ENCODE measurements at regions not wholly inside any gene's neighbourhood (a gene's known extent, or its start where the extent isn't known, plus 50 kb on each side); places are given as distances from the start of the nearest gene placed in this dataset.

- Histone ChIP-seq H3K4me1 (ENCODE audit: control insufficient read depth in 4 of 4, insufficient read depth in 4 of 4, low read length in 3 of 4) (peaks cover 0 to 20% (median 10%) of the 10 kb centered on the region in 4 donors), H3K27ac (ENCODE audit: low read depth in 1 of 2, low read length in 2 of 2) (no peak overlapping the region), H3K36me3 (ENCODE audit: control insufficient read depth in 4 of 4, insufficient read depth in 3 of 4, low read depth in 1 of 4, low read length in 3 of 4) (no peaks in the 10 kb centered on the region), H3K9me3 (ENCODE audit: control insufficient read depth in 4 of 4, low read length in 3 of 4) (no peaks in the 10 kb centered on the region), H3K4me3 (ENCODE audit: low read depth in 1 of 3, low read length in 3 of 3) (peak overlapping the region in 2 of 3 donors; percentile 68 to 78), H3K9ac (ENCODE audit: low read depth in 1 of 2, low read length in 2 of 2) (peak overlapping the region in 1 of 2 donors; percentile 24), H3K27me3 (ENCODE audit: control insufficient read depth in 4 of 4, insufficient read depth in 4 of 4, low read length in 3 of 4) (no peaks in the 10 kb centered on the region)
- DNase-seq (ENCODE audit: low spot score), result no peak
- no peak for TF ChIP-seq ATF3 (IDR thresholded peaks at IDR 0.05)
- TF ChIP-seq RAD21 (IDR thresholded peaks at IDR 0.05), result no peak
- no peak for TF ChIP-seq YY1 (IDR thresholded peaks at IDR 0.05)
- no peak for TF ChIP-seq NR2F2 (IDR thresholded peaks at IDR 0.05)
- no peak for TF ChIP-seq FOXA2 (IDR thresholded peaks at IDR 0.05)
- 8% methylated on average over 47 of the region's 47 CpGs for WGBS
Measured at GRCh38 chr1:9182784-9183257, 51.8 kb upstream of the H6PD start.

DNA sequence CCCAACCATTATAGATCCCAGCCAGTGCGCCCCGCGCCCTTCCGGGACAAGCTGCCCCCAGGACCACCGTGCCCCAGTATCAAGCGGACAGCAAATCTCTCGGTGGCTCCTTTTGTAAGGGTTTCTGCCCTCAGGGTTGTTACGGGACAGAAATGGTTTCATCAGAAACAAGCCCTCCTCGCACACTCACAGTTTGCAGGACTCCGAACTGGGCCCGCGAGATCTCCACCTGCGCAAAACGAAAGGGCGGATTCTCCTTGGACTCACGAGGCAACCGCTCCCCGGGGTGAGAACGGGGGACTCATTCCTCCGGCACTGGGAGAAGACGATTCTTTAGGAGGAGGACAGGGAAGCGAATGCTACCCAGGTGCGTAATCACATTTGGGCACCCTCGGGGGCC is 51.1 kb upstream of the H6PD start:
- Histone ChIP-seq H3K9me3 (ENCODE audit: control insufficient read depth in 4 of 4, low read length in 3 of 4) (no peaks in the 10 kb centered on the region), H3K36me3 (ENCODE audit: control insufficient read depth in 4 of 4, insufficient read depth in 3 of 4, low read depth in 1 of 4, low read length in 3 of 4) (no peaks in the 10 kb centered on the region), H3K27ac (ENCODE audit: low read depth in 1 of 2, low read length in 2 of 2) (no peak overlapping the region), H3K4me1 (ENCODE audit: control insufficient read depth in 4 of 4, insufficient read depth in 4 of 4, low read length in 3 of 4) (peaks cover 0 to 20% (median 10%) of the 10 kb centered on the region in 4 donors), H3K4me3 (ENCODE audit: low read depth in 1 of 3, low read length in 3 of 3) (no peak overlapping the region), H3K9ac (ENCODE audit: low read depth in 1 of 2, low read length in 2 of 2) (no peak overlapping the region), H3K27me3 (ENCODE audit: control insufficient read depth in 4 of 4, insufficient read depth in 4 of 4, low read length in 3 of 4) (no peaks in the 10 kb centered on the region)
- 63% methylated on average over 24 of the region's 24 CpGs for whole genome bisulfite sequencing
- DNase-seq (ENCODE audit: low spot score), result no peak
- TF ChIP-seq FOXA1 (IDR thresholded peaks at IDR 0.05) (no peak), RAD21 (IDR thresholded peaks at IDR 0.05) (no peak), HNF4A (conservative IDR thresholded peaks at IDR 0.05) (no peak), SP1 (IDR thresholded peaks at IDR 0.05) (no peak), REST (IDR thresholded peaks at IDR 0.05) (no peak), EGR1 (IDR thresholded peaks at IDR 0.05; ENCODE audit: low read depth in 2 of 2) (no peak), TAF1 (conservative IDR thresholded peaks at IDR 0.05) (no peak), RXRA (IDR thresholded peaks at IDR 0.05) (no peak), JUND (IDR thresholded peaks at IDR 0.05) (no peak), FOXA2 (IDR thresholded peaks at IDR 0.05) (no peak), CTCF (IDR thresholded peaks at IDR 0.05; ENCODE audit: low read depth, low read length, missing input control) (no peak)
- TF ChIP-seq, protein P1, sequence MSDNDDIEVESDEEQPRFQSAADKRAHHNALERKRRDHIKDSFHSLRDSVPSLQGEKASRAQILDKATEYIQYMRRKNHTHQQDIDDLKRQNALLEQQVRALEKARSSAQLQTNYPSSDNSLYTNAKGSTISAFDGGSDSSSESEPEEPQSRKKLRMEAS (IDR thresholded peaks at IDR 0.05), result no peak
